HG03469 (cell line): ENCODE measurements at regions not wholly inside any gene's neighbourhood (a gene's known extent, or its start where the extent isn't known, plus 50 kb on each side); places are given as distances from the start of the nearest gene placed in this dataset.

ENCODE experiments used
- ATAC-seq: cut with Tn5 transposase; IDR thresholded peaks from one replicate; pipeline ENCODE4 v1.9.1; 2021; ENCODE audit warnings: mild to moderate bottlenecking, moderate library complexity, moderate number of reproducible peaks; ENCODE audit not compliant: unreplicated experiment

DNA sequence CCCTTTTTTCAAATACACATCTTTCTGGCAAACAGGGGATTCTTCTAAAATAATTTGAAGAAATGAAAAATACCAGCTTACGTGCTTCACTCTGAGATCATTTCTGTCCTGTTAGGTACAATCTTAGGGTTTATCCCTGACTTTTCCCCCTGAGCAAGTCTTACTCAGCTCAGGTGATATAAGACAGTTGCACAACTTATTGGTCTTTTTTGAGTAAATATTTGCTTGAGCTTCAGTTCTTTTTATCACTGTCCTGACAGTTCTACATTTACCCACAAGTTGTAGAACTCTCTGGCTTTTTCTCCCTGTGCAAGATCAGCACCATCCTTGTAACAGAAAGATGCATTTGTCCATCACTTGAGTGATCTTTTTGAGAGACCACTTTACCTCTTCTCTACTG lies 84.9 kb downstream of the MID1IP1 start:
- ATAC-seq = no peak

DNA sequence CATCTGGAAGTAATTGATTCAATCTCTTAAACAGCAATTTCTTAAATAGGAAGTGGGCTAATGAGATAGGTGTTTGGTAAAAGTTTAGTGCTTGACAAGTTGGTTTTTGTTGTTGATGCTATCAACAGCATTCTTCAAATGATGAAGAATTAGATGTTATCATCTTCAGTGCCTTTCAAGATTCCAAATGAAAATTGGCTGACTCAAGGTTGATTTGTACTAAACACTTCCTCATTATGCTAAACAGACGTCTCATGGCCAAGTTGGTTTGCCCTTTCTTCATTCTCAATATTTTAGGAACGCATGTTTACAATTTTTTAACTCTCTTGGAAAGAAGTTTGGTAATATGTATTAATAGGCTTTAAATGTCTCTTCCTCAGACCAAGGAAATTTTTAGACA lies 86.0 kb downstream of the MID1IP1 start:
- no peak for ATAC-seq

DNA sequence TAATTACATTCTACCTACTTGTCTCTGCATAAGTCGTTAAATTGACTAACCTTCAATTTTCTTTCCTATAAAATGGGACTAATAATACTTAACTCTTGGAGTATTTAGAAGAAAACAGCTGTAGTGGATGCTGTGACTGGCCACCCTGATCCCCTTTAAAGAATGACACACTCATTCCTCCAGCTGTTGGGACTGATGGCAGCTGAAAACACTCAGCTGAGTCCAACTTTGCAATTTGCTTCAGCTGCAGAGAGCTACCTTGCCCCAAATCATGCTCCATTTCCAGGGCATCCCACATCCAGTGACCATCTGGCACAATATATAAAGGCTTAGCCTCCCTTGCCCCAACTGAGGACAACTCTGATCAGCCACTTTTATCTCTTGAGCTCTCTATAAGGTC lies 89.1 kb downstream of the MID1IP1 start:
- ATAC-seq = no peak

DNA sequence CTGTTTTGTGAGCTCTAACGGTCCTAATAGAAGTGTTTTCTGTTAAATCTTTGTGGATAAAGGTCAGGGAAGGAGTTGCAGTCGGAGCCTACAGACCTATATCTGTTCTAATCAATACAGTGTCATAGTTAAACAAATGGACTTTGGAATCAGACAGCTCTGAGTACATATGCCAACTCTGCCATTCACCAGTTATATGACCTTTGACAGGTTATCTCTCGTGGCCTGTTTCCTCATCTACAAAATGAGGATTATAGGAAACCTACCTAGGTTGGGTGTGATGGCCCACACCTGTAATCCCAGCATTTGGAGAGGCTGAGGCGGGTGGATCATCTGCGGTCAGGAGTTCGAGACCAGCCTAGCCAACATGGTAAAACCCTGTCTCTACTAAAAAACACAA lies 89.7 kb downstream of the MID1IP1 start:
- no peak for ATAC-seq

DNA sequence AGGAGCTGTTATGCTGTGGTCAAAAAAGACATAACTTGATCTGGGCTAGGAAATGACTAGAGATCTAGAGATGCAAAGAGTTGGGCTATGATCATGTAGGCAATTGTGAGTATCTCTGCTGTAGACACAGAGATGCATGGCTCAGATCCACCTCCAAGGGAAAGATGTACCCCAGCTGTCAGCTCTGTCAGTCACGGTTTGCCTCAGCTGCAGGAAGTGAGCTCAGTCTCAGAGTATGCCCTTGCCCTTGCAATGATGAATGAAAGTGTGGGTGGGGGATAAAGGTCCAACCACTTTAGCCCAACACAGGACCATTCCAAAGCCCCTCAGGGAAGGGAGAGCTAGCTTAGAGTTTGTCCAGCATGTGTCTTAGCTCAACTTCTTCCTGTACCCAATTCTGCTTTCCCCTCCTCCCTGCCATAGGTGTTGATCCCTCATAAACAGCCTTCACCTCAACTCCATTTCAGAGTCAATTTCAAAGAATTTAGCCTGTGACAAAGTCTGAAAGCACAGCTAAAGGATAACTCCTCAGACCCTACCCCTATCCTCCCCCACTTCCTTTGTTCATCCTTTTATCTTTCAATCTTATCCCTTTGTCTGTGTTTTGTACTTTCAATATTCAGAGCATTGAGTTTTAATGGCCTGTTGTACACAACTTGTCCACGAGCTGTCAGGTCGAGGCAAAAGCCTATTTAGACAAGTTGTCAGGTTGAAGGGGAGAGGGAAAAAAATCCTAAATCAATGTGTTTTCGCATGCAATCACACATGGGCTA lies 90.6 kb downstream of the MID1IP1 start:
- ATAC-seq = peak; percentile 97

DNA sequence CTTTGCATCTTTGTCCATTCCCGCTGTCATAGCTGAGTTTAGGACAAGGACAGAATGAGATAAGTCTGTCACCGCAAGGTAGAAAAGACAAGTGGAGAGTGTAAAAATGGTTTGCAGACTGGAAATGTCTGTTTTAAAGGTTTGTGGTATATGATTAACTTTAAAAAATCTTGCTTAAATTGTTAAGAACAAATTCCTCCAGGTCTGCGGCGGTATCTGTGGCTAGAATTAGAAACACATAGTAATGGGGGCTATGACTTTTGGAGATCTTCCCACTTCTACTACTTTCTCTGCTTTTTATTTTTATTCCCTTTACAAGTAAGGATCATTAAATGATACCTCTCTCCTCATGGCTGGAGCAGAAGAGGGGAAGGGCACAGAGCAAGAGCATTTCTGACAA lies 92.2 kb downstream of the MID1IP1 start:
- ATAC-seq = no peak

DNA sequence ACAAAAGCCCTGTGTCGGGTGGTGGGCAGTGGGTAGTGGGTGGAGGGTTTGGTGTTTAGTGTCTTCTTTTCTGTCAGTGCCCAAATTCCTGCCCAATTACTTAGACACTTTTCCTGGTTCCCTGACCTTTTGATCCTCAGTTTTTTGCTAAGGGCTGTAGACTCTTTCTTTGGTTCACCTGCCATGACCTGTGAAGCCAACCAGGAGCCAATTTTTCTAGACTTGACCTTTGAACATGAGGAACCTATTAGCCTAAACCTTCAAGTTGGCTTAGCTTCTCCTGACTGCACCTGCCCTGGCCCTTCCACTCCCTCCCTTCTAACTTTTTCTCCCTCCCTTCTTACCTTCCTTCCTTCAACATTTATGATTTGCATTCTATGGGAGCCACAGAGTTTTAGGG lies 94.5 kb downstream of the MID1IP1 start:
- ATAC-seq = no peak

DNA sequence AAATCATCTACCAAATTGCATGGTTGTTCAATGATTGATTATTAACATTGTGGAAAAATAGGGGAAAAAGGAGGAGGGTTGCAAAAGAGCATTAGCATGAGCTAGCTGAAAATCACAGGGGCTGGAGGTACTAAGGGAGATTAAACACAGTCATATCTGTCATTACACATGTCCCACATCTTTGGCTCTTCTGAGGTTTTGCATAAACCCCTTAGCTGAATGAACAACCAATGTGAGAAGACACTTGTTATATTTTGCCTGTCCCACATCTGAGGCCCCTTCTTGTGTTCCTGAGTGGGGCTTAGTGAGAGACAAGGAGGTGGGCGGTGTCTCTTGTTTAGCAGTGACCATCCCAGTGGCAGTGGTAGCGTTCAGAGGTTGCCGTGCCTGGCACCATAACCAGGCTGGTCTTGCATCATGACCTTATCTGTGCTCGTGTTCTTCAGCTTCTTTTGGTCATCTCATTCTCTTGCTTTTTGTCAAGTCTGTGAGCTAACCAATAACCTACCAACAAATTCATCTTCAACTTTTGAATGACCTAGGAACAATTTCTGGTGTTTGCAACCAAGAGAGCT lies 95.6 kb downstream of the MID1IP1 start:
- peak; percentile 60 for ATAC-seq

DNA sequence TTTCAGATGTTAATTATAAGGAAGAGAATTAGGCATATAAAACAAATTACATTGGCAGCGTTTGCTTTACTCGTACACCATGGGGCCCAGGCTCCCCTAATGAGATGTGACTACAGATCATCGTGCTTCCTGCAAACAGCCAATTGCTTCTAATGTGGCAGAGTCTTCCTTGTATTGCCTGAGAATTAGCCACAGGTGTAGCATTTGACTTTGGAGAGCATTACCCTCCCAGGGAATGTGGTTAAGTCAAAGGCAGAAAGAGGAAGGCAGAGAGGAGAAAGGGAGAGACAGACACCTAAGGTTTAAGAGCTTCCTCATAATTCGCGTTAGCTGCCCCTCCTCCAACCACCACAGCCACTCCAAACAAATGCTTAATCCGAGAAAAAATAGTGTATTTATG lies 97.0 kb downstream of the MID1IP1 start:
- ATAC-seq = no peak

DNA sequence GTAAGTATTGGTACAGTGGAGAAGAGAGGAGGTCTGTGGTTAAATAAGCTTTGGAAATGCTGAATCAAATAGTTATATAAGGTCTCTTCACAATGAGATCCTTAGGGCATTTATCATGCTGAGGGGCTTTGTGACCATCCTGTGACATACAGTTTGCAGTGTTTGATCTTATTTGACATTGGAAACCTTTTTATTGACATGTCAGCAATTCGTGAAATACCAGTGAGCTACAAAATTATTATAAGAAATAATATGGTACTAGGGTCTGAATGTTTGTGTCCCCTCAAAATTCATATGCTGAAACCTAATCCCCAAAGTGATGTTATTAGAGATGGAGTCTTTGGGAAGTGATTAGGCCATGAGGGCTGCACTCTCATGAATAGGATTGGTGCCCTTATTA lies 98.4 kb downstream of the MID1IP1 start:
- no peak for ATAC-seq

DNA sequence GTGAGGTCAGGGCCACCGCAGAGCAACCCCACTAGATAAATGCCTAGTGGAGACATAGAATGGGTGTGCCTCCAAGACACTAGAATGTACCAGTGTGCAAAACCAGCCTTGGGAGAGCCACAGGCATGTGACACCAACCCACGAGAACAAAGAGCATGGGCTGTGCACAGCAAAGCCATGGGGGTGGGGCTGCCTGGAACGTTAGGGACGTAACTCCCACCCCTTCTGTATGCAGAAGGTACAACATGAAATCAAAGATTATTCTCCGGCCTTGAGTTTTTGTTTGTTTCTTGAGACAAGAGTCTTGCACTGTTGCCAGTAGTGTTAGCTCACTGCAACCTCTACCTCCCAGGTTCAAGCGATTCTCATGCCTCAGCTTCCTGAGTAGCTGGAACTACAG lies 99.5 kb downstream of the MID1IP1 start:
- ATAC-seq = no peak

DNA sequence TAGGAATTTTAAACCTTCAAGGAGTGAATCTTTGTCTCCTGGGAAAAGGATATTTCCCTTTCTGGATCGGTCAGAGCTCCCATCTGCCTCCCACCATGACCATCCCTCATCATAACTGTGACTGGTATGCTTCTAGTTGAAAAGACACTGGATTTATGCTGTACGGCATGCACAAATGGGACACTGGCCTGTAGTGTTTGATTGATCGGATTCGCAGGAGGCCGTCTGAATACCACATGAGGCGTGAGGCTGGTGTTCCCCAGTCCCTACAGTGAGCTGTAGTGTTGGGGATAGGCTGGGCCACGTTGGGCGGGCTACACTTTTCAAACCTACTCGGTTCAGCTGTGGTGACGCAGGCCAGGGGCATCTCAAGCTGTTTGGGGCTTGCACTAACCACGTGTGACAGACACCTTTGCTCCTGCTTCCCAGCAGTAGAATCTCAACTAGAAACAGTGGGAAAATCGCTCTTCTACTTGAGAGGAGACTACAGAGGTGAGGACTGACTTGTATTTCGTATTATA lies 101.8 kb downstream of the MID1IP1 start:
- ATAC-seq = no peak

DNA sequence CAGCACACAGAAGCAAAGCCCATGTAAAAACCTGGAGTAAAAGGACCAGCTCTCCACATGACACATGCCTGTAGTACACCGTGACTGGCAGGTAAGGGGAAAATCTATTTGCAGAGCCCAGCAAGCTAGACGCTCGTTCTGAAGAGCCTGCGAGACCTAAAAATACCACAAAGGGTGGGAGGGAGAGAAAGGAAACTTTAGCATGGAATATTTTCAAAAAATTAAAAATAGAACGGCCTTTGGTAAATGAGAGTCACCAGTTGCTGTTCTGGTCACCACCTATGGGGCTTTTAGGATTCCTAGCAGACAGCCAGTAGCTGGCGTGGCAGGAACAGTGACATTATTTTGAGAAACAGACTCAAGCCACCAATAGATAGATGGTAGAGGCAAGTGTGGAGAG lies 115.5 kb downstream of the MID1IP1 start:
- ATAC-seq = no peak

DNA sequence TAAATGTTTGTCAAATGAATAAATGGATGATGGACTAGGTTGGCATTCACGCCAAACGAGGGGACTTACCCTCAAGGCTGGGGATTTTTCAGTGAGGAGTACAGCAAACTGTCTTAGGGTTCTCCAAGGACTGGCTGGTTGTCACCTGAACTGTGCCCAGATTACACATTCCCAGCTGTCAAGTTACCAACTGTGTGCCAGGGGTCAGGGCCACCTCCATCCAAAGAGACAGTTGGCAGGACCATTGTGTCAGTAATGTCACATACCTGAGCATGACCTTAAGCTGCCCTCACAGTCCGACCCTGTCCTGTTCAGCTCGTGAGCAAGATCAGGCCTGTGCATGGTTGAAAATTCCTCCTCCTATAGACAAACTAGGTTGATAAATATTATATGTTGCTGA lies 116.7 kb downstream of the MID1IP1 start:
- ATAC-seq = no peak

DNA sequence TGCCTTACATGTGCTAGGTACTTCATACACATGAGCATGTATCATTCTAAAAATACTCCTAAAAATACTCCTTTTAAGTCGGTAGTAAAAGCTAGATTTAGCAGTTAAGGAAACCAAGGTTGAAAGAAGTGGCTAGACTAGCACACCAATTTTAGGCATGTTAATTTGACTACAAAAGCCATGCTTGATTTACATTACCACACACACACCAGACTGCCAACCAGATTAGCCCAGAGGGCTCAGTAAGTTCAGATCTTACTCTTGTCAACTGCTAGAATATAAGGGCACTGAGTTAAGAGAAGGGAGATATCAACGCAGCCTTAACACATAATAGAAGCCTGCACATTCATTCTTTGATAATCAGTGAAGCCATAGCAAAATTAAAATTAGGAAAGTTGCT lies 117.9 kb downstream of the MID1IP1 start:
- ATAC-seq = no peak

DNA sequence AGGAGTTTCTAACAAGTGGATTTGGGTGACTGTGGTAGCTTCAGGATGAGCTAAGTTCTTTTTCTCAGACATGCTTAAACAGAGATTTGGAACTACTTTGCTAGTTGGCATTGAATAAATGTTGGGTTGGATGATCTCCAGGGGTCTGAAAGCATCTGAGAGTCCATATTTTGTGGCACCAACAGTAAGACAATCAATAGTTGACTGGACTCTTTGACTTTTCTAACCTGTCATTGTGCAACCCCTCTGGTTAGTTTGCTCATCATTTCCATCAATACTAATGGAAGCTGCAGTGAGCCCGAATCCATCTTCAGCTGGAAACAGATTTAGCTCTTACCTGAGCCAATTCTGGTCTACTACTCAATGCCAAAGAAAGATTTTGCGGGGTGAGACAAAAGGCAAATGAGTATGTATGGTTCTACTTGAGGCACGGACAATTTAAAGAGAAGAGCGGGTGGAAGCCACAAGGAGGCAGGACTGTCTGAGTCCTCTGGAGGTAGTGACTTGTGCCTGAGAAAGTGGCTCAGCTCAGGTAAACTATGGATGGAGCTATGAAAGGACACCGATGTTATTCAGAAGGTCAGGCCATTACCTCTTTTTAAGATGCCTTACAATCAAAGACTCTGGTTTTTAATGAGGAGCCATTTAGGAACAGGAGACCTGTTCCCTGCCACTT lies 118.7 kb downstream of the MID1IP1 start:
- no peak for ATAC-seq

DNA sequence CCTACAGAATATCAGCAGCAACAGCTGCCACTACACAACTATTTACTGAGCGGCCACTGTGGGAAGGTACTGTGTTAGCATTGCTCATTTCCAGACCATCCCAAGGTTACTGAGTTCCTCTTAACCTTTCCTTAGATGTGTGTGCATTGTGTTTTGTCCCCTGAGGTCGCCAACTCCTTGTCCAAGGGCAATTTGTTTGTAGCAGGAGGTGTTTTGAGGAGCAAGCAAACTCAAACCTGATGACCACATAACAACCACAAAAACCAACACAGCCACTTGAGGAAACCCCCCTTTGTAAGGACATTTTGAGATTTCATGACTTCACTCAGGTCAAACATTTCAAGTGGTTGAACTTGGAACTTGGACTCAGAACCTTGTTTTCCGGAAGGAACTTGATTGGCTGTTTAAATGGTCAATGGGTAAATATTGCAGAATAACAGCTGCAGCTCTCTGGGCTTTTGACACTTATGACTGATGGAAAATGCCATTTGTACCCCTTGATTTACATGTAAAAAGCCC lies 122.3 kb downstream of the MID1IP1 start:
- no peak for ATAC-seq

DNA sequence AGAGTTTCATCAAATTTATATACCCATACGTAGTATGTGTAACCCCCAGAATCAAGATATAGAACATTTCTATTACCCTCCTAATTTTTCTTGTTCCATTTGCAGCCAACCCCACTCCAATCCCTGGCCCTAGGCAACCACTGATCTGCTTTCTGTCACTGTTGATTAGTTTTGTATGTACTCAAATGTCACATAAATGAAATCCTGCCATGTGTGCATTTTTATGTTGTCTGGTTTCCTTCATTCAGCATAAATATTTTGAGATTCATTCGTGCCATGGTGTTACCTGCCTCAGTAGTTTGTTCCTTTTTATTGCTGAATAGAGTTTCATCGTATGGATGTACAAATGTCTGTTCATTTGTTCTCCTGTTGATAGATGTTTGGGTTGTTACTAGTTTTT lies 126.3 kb downstream of the MID1IP1 start:
- no peak for ATAC-seq

DNA sequence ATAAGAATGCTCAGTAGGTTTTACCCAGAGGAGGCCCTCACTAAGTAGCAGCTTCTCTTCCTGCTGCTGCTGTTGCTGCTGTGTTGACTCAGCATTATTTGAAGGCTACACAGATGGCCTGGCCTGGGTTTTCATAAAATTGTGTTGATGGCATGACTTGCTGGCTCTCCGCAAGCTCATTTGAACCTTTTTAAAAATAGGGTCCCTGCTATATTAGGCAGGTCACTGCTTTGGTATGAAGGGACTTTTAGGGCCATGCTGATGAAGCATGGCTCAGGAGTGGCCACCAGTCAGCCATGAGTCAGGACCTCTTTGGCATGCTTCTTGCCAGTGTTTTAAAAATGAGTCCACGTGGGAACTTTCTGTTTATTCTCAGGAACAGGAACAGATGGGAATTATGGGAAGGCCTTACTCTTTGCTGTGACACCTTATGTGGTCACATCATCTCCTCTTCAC lies 128.7 kb downstream of the MID1IP1 start:
- ATAC-seq = no peak

DNA sequence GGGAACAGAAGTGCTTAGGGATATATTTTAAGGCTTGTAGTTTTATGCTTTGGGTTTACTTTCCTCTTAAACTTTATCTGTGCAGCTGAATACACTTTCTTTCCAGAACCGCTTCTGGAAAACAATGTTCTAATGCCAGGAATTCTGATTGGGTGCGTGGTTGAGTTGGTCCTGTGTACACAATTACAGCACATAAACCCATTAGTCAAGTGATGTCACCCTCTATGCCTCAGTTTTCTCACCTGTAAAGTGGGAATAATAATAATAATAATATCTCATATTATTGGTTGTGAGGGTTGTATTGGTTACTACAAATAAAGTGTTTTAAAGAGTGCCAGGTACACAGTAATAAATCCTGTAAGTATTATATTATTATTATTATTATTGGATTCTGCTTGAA lies 129.2 kb downstream of the MID1IP1 start:
- ATAC-seq = no peak

DNA sequence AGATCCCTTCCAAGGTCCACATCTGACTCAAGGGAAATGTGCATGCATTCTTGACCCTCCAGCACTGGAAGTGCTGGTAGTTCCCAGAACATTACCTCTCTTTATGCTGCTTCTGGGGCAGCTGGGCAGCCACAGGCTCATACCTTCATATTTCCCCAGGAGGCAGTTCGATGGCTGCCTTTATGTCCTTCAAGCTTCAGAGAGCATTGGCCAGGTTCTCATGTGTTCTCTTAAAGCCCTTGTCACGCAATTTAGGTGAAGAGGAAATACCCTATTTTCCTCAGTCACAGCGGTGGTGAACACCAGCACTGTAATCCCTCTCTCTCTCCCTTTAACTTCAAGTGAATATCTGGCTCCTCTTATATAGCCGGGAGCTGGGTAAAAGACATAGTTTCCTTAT lies 134.3 kb downstream of the MID1IP1 start:
- ATAC-seq = peak; percentile 44

DNA sequence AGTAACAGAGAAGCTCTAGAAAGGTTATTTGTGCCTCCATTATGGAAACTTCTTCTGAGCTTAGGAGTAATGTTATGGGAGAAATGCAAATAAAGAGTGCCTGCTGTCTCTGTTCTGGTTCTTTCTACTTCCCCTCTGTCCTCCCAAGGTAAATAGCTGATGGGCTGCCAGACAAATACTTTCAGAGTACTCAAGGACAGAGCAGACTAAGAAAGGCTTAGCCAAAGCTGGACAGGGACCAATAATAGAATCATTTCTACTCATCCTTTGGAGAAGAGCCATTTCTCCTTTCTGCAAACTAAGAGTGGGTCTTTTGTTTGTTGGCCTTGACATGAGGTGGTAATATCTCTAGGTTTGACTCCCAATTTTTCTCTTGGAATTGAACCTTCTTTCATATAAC lies 136.1 kb downstream of the MID1IP1 start:
- ATAC-seq = no peak
